GM12878 (cell line): ENCODE measurements at regions not wholly inside any gene's neighbourhood (a gene's known extent, or its start where the extent isn't known, plus 50 kb on each side); places are given as distances from the start of the nearest gene placed in this dataset.

Source experiments
- ATAC-seq: fragments of 200-7000 bp; cut with Tn5 transposase; 3 replicates; pipeline ENCODE4 v1.9.1; 2020; ENCODE audit warnings: mild to moderate bottlenecking, moderate library complexity
- BruUV-seq: library from RNA; stranded (reverse); fragments of 400-500 nt; replicated peaks from 2 replicates; lab custom pipeline; 2021; lab: Mats Ljungman, UMichigan
- CTCF ChIA-PET: fragments of 300-600 bp; sonication (Branson Sonifier 250); formaldehyde crosslinking; extraction: SDS; loops from one replicate; lab custom pipeline; 2021; ENCODE audit warnings: inconsistent platforms; lab: Yijun Ruan, JAX
- POLR2A ChIA-PET: fragments of 350-600 bp; formaldehyde crosslinking; extraction: SDS; loops from one replicate; lab custom pipeline; 2021; ENCODE audit warnings: inconsistent platforms; lab: Charles Lee
- RAD21 ChIA-PET: fragments of 300-600 bp; sonication (Branson Sonifier 250); formaldehyde crosslinking; loops from one replicate; lab custom pipeline; 2023; ENCODE audit warnings: antibody characterized with exemption; ENCODE audit not compliant: unreplicated experiment; lab: Charles Lee
- SMC1A ChIA-PET: fragments of 300-600 bp; sonication (Branson Sonifier 250); formaldehyde crosslinking; loops from one replicate; lab custom pipeline; 2023; ENCODE audit not compliant: unreplicated experiment, uncharacterized antibody; lab: Charles Lee
- DNase-seq: peaks from one replicate; pipeline ENCODE4 v3.0.0-alpha.2; 2011; ENCODE audit warnings: low read depth, low spot score
- FAIRE-seq: peaks from 3 replicates; lab custom pipeline; 2011; peaks lifted over from hg19 to GRCh38; lab: Jason Lieb, UNC
- H2AFZ ChIP-seq: 2 replicates; pipeline ENCODE4 v1.6.0; 2011; ENCODE audit warnings: low read depth, low read length, control low read depth; ENCODE audit not compliant: control insufficient read depth
- H3K27ac ChIP-seq: 2 replicates; pipeline ENCODE4 v1.5.1; 2011; ENCODE audit warnings: control low read depth; ENCODE audit not compliant: control insufficient read depth, insufficient read depth
- H3K27me3 ChIP-seq, 2 experiments: replicated peaks in 1 of 2; 2 replicates each; pipeline versions ENCODE4 v1.6.0 to v1.6.1; 2011; ENCODE audit warnings: low read length in 1 of 2; ENCODE audit not compliant: control insufficient read depth in 2 of 2, insufficient read depth in 2 of 2
- H3K36me3 ChIP-seq, 2 experiments: 2 replicates each; pipeline ENCODE4 v1.5.1; 2011; ENCODE audit warnings: low read length in 1 of 2; ENCODE audit not compliant: control insufficient read depth in 2 of 2, insufficient read depth in 2 of 2
- H3K4me1 ChIP-seq: 2 replicates; pipeline ENCODE4 v1.6.1; 2011; ENCODE audit warnings: mild to moderate bottlenecking, low read length, moderate library complexity, mixed read lengths; ENCODE audit not compliant: control insufficient read depth, insufficient read depth
- H3K4me2 ChIP-seq: 2 replicates; pipeline ENCODE4 v1.6.0; 2011; ENCODE audit warnings: control low read depth; ENCODE audit not compliant: control insufficient read depth, insufficient read depth
- H3K4me3 ChIP-seq: fragments of 200-600 bp; sonication (generic); 2 replicates; pipeline ENCODE4 v1.5.1; 2016
- H3K79me2 ChIP-seq: 2 replicates; pipeline ENCODE4 v1.6.0; 2011; ENCODE audit warnings: low read length; ENCODE audit not compliant: control insufficient read depth, insufficient read depth
- H3K9ac ChIP-seq: 2 replicates; pipeline ENCODE4 v1.8.0; 2011; ENCODE audit warnings: low read length, control low read depth, mixed read lengths; ENCODE audit not compliant: control insufficient read depth, insufficient read depth
- H3K9me3 ChIP-seq: replicated peaks from 3 replicates; pipeline ENCODE4 v1.5.1; 2011; ENCODE audit warnings: mild to moderate bottlenecking, low read length; ENCODE audit not compliant: control insufficient read depth, insufficient read depth
- H4K20me1 ChIP-seq: 2 replicates; pipeline ENCODE4 v1.6.0; 2011; ENCODE audit not compliant: control insufficient read depth, insufficient read depth
- ATF3 ChIP-seq: IDR thresholded peaks from 2 replicates; pipeline ENCODE4 v1.6.1; 2011; ENCODE audit warnings: low read depth, mild to moderate bottlenecking, low read length, moderate library complexity, borderline replicate concordance; ENCODE audit errors: extremely low read depth
- CHD1 ChIP-seq: IDR thresholded peaks from 2 replicates; pipeline ENCODE4 v1.6.1; 2012; ENCODE audit warnings: low read depth, low read length, improper control_type of control experiment
- CREM ChIP-seq: IDR thresholded peaks from 2 replicates; pipeline ENCODE4 v1.6.1; 2014; ENCODE audit warnings: antibody characterized with exemption, low read depth
- NR2C2 ChIP-seq: IDR thresholded peaks from 2 replicates; pipeline ENCODE4 v1.6.1; 2011; ENCODE audit warnings: borderline replicate concordance, low read depth; ENCODE audit not compliant: control insufficient read depth, insufficient read length
- SIX5 ChIP-seq: IDR thresholded peaks from 2 replicates; pipeline ENCODE4 v1.6.1; 2011; ENCODE audit warnings: mild to moderate bottlenecking, low read depth, low read length, moderate library complexity; ENCODE audit not compliant: severe bottlenecking
- TAF1 ChIP-seq: IDR thresholded peaks from 2 replicates; pipeline ENCODE4 v1.6.1; 2011; ENCODE audit warnings: mild to moderate bottlenecking, low read depth, low read length, borderline replicate concordance
- ZBTB40 ChIP-seq: fragments of 450-650 bp; IDR thresholded peaks from 2 replicates; pipeline ENCODE4 v1.6.1; 2016; ENCODE audit warnings: mild to moderate bottlenecking, moderate library complexity, borderline replicate concordance
- ZNF207 ChIP-seq: fragments of 450-650 bp; IDR thresholded peaks from 2 replicates; pipeline ENCODE4 v1.6.1; 2014; ENCODE audit warnings: antibody characterized with exemption, mild to moderate bottlenecking, borderline replicate concordance
- WGBS: methylation state at CpG from one replicate; pipeline ENCODE4 v1.1.6; 2016; ENCODE audit warnings: low lambda C conversion rate; ENCODE audit not compliant: insufficient replicate concordance, insufficient coverage; ENCODE audit errors: missing lambda C conversion rate; 5-methylcytosine and 5-hydroxymethylcytosine counted together
- in situ Hi-C: fragments of 300-500 bp; cut with MboI; formaldehyde crosslinking; loops from 9 replicates; pipeline ENCODE4 v1.14.3; 2018; ENCODE audit warnings: mixed read lengths
- intact Hi-C: fragments of 100-400 bp; cut with micrococcal nuclease; formaldehyde crosslinking; loops from one replicate; pipeline ENCODE4 v1.14.2; 2022; ENCODE audit not compliant: unreplicated experiment
- TF ChIP-seq, protein P1 (sequence below): IDR thresholded peaks from 2 replicates; pipeline ENCODE4 v1.6.1; 2011; ENCODE audit warnings: borderline replicate concordance, low read depth, mild to moderate bottlenecking, moderate library complexity, low read length; ENCODE audit not compliant: insufficient read depth, poor library complexity, severe bottlenecking
- TF ChIP-seq, protein P2 (sequence below): IDR thresholded peaks from 2 replicates; pipeline ENCODE4 v1.6.1; 2011; ENCODE audit warnings: low read depth, low read length, improper control_type of control experiment, borderline replicate concordance

GRCh38 chr4:52253025-52253424 is 201.9 kb downstream of the SPATA18 start:
- FAIRE-seq, result no peak
- no peak overlapping the region for H3K9ac ChIP-seq
- ChIA-PET CTCF (no interaction called here), RAD21 (no interaction called here), POLR2A (no interaction called here), SMC1A (no interaction called here)
- no peak overlapping the region for H3K27ac ChIP-seq
- no peaks in the 10 kb centered on the region for H3K27me3 ChIP-seq
- no peaks in the 10 kb centered on the region for H4K20me1 ChIP-seq
- no peak overlapping the region for H3K4me2 ChIP-seq
- H3K79me2 ChIP-seq, result no peaks in the 10 kb centered on the region
- H3K4me1 ChIP-seq, result no peaks in the 10 kb centered on the region
- no peak for DNase-seq
- H3K9me3 ChIP-seq, result no peaks in the 10 kb centered on the region; the same call in 2 of the 3 replicates
- in situ Hi-C loops (no loop called here), intact Hi-C loops (no loop called here)
- 10% methylated on average over 5 of the region's 5 CpGs for WGBS
- H2AFZ ChIP-seq, result no peak overlapping the region
- no peak for ATAC-seq
- no peak for TF ChIP-seq SIX5
- TF ChIP-seq CHD1, result no peak
- no peak for TF ChIP-seq ATF3
- TF ChIP-seq NR2C2, result no peak
- BruUV-seq, result no TSS peak
- H3K36me3 ChIP-seq, result no peaks in the 10 kb centered on the region
- no peak overlapping the region for H3K4me3 ChIP-seq

DNA sequence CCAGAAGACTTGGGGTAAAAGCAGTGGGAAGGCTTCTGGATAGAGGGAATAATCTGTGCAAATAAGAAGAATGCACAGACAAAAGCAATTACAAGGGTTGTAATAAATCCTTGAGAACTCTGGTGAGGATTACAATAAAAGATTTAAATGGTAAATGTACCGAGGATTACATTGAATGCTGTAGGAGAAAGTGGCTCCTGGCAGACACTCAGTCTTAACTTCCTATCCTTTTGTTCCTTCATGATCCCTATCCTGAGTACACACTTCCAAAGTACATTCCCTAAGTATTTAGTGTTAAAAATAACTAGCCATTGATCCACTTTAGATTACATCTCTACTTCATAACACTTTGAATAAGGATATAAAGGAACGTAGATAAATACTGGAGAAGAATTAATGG is 205.4 kb downstream of the SPATA18 start:
- H3K9ac ChIP-seq, result no peak overlapping the region
- CTCF ChIA-PET, result no interaction called here
- no TSS peak for BruUV-seq
- no peak overlapping the region for H2AFZ ChIP-seq
- no peak for DNase-seq
- H3K4me3 ChIP-seq, result no peak overlapping the region
- POLR2A ChIA-PET, result no interaction called here
- H3K4me1 ChIP-seq, result no peaks in the 10 kb centered on the region
- in situ Hi-C loops, result no loop called here
- intact Hi-C loops, result no loop called here
- FAIRE-seq, result no peak
- SMC1A ChIA-PET, result no interaction called here
- ATAC-seq, result no peak
- H3K4me2 ChIP-seq, result no peak overlapping the region
- WGBS, result 0% methylated on average over 2 of the region's 2 CpGs
- H3K9me3 ChIP-seq, result no peaks in the 10 kb centered on the region; the same call in 2 of the 3 replicates
- no peaks in the 10 kb centered on the region for H4K20me1 ChIP-seq
- H3K36me3 ChIP-seq, result no peaks in the 10 kb centered on the region
- no peak overlapping the region for H3K27ac ChIP-seq
- RAD21 ChIA-PET, result no interaction called here
- no peaks in the 10 kb centered on the region for H3K27me3 ChIP-seq
- no peaks in the 10 kb centered on the region for H3K79me2 ChIP-seq
- TF ChIP-seq ZNF207 (no peak), CREM (no peak), ZBTB40 (no peak), TAF1 (no peak)
- TF ChIP-seq, protein P1, sequence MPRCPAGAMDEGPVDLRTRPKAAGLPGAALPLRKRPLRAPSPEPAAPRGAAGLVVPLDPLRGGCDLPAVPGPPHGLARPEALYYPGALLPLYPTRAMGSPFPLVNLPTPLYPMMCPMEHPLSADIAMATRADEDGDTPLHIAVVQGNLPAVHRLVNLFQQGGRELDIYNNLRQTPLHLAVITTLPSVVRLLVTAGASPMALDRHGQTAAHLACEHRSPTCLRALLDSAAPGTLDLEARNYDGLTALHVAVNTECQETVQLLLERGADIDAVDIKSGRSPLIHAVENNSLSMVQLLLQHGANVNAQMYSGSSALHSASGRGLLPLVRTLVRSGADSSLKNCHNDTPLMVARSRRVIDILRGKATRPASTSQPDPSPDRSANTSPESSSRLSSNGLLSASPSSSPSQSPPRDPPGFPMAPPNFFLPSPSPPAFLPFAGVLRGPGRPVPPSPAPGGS, result no peak
- TF ChIP-seq, protein P2, sequence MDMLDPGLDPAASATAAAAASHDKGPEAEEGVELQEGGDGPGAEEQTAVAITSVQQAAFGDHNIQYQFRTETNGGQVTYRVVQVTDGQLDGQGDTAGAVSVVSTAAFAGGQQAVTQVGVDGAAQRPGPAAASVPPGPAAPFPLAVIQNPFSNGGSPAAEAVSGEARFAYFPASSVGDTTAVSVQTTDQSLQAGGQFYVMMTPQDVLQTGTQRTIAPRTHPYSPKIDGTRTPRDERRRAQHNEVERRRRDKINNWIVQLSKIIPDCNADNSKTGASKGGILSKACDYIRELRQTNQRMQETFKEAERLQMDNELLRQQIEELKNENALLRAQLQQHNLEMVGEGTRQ, result no peak
